ENCODE measurements at regions not wholly inside any gene's neighbourhood (a gene's known extent, or its start where the extent isn't known, plus 50 kb on each side); places are given as distances from the start of the nearest gene placed in this dataset.

DNA sequence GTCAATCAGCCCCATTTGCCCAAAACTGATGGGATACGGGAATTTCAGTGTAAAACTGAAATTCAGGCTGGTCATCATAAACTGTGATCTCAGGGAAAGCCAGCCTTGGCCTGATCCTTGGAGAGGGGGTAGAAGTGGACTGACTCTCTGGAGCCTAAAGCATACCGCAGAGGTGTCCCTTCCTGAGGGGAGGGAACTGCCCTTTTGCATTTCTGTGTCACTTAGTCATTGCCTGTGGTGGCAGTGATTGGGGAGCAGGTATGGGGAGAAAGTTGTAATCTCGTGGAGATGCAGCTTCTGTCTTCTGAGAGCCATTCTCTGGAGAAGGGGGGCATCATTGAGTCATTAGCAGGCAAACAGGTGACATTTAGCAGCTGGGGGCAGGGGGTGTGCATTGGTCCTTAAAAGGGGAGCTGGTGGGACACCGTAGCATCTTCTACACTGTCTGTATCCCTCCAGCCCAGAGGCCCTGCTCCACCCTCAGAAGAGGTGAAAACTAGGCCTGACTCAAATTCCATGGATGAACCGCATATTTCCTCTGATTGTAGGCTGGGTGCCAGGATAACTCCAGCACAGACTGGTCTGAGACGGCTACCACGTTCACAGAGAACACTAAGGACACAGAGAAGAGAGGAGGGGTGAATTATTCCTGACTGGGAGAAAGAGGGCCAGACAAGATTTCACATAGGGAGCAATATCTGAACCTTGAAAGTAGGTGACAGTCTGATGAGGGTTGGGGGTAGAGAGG lies 143.3 kb downstream of the SEC61B start:
- peak; percentile 24 for DNase-seq (ENCODE audit: low read depth)

DNA sequence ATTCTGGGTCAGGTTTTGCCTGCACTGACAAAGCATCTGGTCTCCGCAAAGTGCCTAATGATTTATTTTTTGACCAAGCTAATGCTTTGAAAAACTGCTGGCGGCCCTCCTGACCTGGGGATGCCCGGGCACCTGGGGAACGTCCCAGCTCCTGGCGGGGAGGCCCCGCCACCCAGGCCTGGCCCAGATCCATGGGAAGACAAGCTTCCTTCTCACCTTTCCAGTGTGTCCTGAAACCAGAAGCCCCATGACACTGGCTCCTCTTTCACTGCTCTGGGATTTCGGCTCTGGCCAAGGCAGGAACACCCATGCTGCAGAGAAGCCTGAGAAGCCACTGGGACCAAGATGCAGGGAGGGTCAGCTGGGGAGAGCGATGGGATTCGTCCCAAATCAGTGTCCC lies 144.1 kb downstream of the SEC61B start:
- DNase-seq (ENCODE audit: low read depth): no peak

DNA sequence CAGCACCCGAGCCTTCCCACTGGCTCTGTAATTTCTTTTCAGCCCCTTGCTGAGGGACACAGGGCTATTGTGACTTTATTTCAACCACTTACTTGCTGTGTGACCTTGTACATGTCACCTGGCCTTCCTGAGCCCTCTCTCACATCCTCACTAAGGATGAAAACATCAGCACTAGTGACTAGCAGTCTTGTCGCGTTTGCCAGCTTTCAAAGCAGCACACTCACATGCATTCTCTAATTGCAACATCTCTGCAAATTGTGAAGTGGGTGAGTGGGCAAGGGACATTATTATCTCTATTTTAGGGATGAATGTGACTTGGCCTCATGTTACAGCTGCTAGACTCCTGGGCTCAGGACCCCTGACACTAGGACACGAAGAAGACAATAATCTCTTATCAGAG lies 144.5 kb downstream of the SEC61B start:
- DNase-seq (ENCODE audit: low read depth): no peak

DNA sequence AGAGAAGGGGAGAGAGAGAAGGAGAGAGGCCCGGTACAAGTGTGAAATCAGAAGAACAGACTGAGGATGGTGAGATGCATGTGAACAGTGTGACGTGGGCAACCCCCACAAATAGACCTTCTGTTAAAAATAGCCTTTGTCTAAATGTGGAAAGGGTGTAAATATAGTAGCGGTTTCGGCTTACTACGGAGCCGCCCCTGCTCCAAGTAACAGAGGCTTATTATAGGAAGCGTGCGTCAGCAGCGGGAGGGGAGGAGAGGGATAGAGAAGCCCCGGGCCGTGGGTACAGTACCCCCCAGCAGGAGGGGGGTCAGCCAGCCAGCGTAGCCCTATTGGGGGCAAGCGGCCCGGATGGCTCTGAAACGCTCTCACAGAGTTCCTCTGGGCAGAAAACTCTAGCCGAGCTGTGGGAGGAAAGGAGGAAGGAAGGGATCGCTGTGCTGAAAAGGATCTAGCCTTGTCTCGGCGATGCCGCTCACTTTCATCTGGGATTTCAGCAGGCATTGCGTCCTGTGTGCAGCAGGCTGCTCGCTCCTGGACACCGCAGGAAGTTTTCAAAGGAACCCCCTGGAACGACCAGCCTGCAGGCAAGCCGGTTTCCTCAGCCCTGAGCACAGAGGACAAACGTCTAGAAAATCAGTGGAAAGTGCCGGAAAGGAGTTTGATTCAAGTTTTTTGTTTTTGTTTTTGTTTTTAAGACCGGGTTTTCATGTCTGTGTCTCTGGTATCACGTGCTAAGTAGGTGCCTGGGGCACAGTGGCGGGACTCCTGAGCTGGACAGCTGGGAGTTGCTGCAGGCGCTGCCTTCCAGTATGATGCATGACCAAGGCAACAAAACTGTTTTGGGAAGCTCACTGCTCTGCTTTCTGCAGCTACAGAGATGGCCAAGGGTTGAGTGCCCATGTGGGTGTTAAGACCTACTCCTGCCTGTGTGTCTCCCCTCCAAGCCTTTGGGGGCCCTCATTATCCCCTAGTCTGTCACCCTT lies 146.6 kb downstream of the SEC61B start:
- peak; percentile 24 for DNase-seq (ENCODE audit: low read depth)

DNA sequence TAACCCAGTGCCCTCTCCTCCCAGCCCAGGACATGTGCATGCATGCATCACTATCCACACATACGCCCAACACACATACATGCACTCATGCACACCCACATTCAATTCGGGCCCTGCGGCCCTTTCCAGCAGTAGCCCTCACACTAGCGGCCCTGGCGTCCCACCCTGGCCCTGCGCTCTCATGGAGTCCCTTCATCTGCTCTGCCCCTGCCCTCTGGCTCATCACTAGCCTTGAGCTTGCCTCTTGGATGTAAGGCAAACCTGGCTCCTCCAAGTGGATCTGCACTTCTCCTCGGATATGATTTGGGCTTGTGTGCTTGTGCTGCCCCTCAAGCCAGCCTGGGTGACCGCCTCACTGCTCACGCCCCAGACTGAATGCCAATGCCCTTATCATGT lies 147.2 kb downstream of the SEC61B start:
- no peak for DNase-seq (ENCODE audit: low read depth)

DNA sequence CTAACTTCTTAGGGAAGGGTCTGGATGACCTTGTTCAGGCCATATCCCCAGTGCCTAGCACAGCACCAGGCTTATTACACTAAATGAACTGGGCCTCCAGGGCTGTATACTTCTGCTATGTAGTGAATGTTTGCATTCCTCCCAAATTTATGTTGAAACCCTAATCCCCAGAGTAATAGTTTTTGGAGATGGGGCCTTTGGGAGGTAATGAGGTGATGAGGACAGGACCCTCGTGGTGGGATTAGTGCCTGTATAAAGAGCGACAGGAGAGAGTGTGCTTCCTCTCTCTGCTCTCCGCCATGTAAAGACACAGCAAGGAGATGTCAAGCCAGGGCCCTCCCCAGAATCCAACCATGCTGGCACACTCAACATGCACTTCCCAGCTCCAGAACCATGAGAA lies 148.3 kb downstream of the SEC61B start:
- DNase-seq (ENCODE audit: low read depth): no peak

DNA sequence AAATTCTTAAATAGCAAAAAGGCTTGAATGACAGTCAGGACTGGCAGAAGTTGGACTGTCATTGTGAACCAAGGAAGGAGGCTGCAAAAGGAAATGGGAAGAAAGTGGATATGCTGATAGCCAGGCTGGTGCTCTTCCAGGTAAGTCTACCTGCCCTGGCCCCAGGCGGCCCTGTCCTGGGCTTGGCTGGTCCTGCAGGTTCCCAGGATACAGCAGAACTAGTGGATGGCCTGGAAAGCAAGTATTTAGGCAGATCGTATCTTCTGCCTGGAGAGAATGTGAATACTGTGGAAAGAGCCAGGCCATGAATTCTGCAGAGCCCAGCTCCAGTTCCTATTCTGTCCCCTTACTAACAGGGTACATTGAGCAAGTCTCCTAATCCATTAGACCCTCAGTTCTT lies 149.3 kb downstream of the SEC61B start:
- no peak for DNase-seq (ENCODE audit: low read depth)

DNA sequence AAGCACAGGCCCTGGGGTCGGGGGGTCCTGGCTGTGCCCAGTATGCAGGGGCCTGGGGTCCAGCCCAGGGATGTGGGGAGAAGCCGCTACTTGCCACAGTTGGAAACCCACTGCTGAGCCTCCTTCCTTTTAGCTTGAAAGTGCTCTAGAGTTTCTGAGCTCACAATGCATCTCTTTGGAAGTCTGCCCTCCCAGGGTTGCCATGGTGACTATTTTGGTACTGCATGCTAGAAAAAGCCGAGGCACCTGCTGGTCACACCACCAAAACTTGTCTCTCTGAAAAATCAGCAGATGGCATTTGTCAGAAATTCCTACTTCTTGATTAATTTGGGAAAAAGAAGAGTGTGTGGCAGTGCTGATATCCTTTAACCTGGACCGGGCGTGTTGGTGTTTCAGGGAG lies 151.8 kb downstream of the SEC61B start:
- no peak for DNase-seq (ENCODE audit: low read depth)

DNA sequence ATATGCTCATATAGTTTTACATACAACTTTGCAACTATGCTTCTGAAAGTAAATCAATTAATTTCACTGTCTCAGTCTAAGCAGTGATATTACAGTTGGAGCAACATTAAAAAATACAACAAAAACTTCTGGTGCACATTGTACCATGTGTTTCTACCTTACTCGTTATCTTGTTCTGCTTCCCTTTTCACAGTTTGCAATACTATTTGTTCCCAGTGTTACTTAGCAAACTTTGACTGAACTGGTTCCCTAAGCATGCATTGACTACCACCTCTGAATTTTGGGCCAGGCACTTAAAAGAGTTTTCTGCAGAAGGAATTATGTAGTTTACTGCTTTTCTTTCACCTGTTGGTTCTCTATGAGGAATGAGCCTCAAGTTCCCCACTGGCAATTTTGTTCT lies 152.7 kb downstream of the SEC61B start:
- no peak for DNase-seq (ENCODE audit: low read depth)

DNA sequence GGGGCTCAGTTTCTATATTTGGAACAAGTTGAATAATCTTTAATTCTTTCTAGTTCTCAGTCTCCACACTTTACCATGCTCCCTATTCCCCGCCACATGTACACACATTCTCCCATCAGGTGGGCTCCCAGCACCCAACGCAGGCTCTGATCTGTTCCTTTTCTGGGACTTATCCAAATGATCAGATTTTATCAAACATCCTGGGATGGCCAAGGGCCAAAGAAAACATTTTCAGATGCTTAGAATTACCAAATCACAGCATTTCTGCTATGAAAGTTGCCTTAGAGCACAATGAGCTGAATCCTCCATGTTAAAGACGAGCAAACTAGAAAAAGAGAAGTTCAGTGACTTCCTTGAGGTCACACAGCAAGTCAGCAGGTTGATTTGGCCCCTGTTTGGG lies 153.4 kb downstream of the SEC61B start:
- no peak for DNase-seq (ENCODE audit: low read depth)

DNA sequence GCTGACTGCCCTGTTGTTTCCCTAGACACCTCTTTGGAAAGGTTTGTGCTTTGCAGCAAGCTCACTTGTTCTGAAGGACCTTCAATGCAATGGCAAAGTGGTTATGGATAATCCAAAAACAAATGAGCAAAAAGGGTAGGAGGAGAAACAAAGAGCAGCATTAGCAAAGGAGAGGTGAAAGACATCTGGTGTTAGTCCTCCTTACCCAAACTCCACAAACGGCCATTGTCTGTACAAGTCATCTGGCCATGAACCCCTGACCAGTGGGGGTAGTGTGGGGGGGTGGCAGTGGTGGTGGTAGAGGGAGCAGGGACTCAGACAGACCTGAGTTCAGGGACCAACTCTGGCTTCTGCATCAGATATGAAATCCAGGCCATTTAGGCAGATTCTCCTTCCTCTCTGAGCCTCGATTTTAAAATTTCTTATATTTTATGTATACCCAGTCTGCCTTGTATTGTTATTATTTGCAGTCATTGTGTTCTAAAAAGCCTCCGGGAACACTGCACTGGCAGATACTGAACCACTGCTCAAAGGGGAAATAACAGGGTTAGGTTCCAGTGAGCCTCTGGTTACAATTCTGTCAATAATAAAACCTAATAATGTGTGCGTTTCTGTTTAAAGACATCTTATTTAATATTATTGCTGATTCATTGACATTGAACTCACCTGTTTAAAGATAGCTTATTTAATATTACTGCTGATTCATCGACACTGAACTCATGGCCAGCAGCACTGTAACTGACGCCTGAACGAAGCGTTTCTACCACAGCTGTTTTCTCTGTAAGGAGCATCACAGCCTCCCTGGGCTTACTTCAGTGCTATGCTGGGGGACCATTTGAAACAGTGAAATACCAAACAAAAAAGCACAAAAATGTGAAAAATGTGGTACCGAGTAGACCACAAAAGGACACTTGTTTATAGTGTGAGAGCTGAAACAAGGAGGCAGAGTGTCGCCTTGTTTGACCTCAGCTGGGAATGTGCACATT lies 156.0 kb downstream of the SEC61B start:
- no peak for DNase-seq (ENCODE audit: low read depth)

DNA sequence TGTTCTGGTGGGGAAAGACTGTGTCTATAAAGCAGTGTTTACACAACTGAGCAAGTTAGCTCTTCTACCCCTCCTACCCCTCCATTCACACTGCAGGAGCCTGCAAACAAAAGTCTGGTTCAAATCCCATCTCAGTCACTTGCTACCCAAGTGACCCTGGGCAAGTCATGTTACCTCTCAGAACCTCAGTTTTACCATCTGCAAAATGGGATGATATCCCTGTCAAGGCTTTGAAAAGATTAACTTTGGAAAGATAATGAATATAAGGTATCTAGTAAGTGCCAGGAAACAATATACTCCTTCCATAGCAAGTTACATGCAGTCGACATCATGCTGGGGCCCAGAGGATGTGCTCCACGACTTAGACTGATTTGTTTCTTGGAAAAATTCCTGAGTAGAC lies 161.5 kb downstream of the SEC61B start:
- DNase-seq (ENCODE audit: low read depth): no peak

DNA sequence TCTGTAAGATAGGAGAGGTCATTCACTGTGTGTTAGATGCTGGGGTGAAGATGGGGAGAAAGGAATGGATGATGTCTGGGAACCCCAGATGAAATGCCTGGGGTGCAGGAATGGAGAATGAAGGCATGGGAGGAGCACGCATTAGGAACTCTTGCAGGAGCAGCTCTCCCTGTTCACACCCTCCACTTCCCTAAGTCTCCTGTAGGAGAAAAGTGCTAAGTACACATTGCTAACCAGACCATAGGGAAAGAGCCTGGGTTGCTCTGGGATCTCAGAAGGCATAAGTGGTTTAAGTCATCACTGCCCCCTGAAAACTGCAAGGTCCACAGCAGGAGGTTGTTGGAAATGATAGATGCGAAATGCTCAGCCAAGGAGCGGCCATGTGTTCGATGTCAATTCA lies 163.1 kb downstream of the SEC61B start:
- no peak for DNase-seq (ENCODE audit: low read depth)

DNA sequence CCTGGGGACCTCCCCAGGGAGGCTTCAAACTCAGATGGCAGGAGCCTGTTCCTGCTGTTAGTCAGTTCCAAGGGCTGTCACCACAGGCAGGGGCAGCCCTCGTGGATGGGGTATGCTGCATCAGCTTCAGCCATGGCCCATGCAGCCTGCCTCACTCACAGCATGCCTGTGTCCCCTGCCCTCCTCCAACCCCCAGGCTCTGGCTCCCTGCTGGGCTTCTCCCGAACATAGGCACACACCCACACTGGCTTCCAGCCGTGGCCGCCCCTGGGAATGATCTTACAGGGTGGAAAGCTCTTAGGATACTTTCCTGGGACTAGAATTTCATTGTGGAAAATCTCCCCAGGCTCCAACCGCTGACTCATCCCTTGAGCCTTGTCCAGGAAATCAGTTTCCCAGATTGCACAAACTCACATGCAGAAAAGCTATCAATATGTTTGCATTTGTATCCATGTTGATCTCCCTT lies 163.8 kb downstream of the SEC61B start:
- DNase-seq (ENCODE audit: low read depth): no peak

DNA sequence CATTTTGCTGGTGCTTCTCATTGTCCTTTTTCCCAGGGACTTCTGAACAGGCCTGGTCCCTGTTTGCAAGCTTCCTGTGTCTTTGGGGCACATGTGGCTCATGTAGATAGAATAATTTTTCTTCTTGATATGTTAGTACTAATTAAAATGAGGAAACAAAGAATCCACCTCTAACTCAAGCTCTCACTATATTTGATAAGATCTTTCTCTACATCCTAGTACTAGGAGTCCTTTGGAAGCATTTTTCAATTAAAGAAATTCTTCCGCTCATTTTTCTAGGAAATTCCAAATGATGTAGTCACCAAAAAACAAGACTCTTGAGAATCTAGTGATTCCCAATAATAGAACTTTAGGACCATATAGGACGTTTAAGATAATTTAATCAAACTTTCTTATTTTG lies 165.3 kb downstream of the SEC61B start:
- DNase-seq (ENCODE audit: low read depth): no peak

DNA sequence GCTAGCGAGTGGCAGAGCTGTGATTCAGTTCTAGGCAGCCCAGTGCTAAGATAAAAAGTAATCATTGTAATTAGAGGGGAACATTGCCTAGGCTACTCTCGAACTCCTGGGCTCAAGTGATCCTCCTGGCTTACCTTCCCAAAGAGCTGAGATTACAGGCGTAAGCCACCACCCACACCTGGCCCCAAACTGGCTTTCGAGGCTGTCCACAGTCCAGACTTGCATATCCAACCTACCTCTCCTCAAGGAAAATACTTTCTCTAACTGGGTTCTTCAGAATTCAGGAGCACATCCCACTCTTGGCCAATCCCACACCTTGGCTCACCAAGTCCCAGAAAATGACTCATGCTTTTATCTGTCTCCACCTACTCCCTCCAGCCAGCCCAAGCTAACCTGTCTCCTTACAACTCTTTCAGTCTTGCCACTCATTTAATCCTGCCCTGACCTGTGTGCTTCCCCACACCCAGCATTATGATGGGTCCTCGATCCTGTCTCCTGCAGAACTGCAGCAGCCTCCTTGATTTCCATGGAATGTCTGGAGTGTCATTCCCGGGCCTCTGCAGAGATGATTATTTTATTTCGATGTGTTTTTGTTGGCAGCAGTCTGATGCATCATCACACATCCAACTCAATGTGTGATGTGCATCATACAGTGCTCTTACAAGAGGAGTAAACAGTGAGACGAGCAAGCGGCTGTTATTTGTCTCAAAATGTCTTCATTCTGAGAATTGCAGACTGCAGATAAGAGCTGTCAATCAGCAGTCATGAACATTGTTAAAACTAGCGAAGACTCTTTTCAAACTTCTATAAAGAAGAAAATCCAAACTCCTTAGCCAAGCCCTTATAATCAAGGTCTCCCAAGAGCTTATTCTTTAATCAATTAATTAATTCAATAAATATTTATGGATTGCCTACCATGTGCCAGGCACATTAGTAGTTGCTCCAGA lies 167.3 kb downstream of the SEC61B start:
- peak; percentile 21 for DNase-seq (ENCODE audit: low read depth)

DNA sequence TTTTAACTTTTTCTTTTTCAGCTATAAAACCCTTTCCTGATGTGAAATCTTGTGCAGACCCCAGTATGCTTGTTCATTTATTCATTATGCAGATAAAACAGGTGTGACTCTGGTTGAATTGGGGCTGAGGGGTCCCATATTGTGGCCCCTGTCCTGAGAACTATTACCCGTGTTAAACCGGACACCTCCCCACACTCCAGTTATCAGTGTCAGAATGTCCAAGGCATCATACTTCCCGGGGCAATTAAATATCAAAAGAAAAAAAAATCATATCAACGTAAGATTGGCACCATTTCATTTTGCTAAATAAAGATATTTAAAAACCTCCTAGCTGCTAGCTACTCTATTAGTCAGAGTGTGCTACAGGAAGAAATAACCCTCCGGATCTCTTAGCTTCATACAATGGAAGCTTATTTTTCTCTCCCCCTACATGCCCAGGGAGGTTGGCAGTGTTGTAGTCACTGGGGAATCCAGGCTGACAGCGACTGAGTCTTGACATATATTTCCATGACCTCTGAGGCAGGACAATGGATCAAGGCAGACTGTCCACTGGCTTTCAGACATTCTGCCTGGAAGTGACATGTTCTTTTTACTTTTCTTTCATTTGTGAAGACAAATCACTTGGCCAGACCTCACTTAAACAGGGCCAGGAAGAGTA lies 170.0 kb downstream of the SEC61B start:
- no peak for DNase-seq (ENCODE audit: low read depth)

DNA sequence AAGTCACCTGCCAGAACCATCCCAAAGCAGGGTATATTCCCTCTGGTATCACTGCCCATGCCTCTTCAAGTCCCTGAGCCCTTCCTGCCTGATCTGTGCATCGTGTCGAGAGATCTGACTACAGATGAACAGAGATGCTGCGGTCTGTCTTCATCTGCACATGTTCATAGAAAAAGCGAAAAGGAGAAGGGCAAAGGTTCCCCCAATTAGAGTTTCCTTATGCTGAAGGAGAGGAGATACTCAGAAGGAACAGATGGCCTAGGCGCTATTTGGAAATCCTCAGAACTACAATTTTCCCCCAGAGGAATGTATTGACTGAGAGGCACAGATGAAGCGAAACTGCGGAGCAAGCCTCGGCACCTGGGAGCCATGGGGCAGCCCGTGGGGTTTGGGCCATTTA lies 170.9 kb downstream of the SEC61B start:
- DNase-seq (ENCODE audit: low read depth): no peak

DNA sequence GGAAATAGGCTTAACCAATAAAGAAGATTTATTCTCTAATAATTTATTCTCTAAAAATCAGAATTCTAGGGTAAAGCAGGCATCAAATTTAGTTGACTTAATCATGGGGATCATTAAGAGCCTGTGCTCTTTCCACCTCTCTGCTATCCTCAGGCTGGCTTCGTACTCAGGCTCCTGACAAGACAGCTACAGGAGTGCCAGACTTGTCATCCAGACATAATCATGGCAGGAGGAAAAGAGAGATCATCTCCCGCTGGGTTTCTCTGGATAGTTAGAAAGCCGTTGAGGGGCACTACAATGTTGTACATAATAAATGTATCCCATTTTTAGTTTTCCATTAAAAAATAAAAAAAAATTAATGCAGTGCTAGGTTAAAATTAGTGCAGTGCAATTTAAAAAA lies 171.9 kb downstream of the SEC61B start:
- DNase-seq (ENCODE audit: low read depth): no peak

DNA sequence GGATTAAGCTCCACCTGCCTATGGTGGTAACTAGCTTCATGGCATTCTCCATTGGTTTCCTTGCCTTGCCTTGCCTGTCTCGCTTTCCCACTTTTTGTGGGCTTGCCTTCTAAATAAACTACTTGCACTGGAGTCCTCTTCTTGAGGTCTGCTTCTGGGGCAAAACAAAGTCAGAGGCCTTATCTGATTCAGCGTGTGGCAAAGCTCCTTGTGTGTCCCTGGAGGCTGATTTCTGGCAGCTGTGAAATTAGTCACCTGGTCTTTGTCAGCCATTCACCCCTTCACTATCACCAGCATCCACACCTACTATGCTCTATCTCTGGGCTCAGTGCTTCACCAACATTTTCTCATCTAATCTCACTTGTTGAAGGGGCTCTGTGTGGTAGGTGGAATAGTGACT lies 176.2 kb downstream of the SEC61B start:
- no peak for DNase-seq (ENCODE audit: low read depth)
